Activated T-cell treated with anti-CD3 and anti-CD28 coated beads for 48 hours (primary cell): ENCODE measurements at regions not wholly inside any gene's neighbourhood (a gene's known extent, or its start where the extent isn't known, plus 50 kb on each side); places are given as distances from the start of the nearest gene placed in this dataset.
A peak's percentile ranks its signal among the peaks of the same experiment; 100 is the strongest.

Source experiments
- DNase-seq: peaks from one replicate; pipeline ENCODE4 v3.0.0-alpha.2; 2020; ENCODE audit warnings: low read depth

- no peak for DNase-seq
Observed at GRCh38 chr20:21836346-21836745, 130.9 kb downstream of the PAX1 start.

DNA sequence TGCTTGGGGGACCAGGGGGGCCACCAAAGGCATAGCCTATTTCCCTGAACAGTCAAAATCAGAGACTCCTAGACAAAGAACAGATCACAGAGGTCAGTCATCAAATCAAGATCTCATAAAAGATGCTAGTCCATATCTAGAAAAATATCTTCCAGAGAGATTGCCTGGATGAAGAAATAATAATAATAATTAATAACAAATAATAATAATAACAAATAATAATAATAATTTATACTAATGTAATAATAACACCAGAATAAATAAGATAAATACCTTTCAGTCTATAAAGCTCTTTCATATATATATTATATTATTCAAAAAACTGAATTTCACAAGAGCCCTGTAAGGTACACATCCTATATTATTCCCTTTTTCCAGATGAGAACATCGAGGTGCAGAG, 129.6 kb downstream of the PAX1 start:
- no peak for DNase-seq

- DNase-seq = no peak
Observed at GRCh38 chr20:21832442-21833385, 127.2 kb downstream of the PAX1 start.

DNA sequence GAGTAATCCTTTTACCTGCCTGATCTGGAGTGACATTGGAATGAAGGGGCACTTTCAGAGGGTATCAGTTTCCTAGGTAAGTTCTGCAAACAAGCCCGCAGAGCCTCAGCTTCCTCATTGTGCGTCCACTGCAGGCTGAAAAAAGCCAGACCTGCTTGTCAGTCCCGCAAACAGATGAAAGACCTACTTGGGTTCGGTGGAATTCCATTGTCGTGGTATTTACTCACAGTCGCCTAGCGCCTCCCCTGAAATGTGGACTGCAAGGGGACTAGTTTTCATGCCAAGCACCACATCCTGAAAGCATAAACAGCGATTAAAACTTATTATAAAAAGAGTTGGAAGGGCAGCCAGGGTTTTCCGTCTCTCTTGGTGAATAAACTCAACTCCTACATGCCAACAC, 121.5 kb downstream of the PAX1 start:
- DNase-seq = no peak

GRCh38 chr20:21821358-21821757, 115.9 kb downstream of the PAX1 start:
- no peak for DNase-seq

DNA sequence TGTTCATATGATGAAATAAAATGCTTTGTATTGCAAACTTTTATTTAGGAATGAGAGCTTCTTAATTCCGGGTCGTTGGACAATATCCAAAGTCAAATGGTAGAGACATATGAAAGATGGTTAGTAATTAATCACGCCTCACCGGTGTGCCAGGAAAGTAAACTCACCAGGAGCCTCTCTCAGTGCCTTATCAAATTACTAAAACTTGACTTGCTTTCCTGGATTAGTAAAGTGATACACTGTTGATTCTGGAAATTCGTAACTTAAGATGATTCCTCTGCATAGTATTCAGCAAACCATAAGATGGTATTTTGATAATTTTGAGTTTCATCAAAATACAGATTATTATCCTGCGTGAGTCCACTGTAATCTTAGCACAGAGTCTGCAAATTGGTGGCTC, 115.2 kb downstream of the PAX1 start:
- no peak for DNase-seq

- DNase-seq = no peak
Observed at GRCh38 chr20:21820045-21820444, 114.6 kb downstream of the PAX1 start.

- DNase-seq = no peak
Observed at GRCh38 chr20:21812379-21812778, 106.9 kb downstream of the PAX1 start.

DNA sequence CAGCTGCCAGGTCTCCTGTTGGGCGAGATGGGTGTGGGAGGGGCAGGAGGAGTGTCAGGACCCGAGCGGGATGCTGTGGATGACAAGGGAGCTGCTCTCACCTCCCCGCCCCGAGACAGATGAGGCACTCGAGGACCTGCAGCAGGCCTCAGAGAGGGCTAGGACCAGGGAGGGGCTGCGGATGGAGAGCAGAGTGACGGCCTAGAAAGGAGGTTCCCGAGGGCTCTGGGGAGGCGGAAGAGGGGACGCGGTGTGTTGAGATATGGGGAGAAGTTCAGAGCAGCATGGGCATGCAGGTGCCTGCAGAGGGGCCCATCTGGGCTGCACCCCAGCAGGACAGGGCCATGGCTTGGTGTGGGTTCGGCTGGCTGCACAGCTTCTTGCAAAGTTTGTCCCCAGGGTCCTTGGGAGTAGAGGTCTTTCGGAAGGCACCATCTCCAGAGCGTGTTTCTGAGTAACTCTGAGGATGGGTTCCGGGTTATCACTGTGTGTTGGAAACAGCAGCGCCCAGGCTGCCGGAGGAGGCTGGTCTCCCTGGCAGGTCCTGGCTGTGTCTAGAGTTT, 104.6 kb downstream of the PAX1 start:
- DNase-seq = no peak

- DNase-seq = peak; percentile 30
Observed at GRCh38 chr20:21808863-21809664, 103.6 kb downstream of the PAX1 start.

- DNase-seq = no peak
Observed at GRCh38 chr20:21808139-21808538, 102.7 kb downstream of the PAX1 start.

- DNase-seq = no peak
Observed at GRCh38 chr20:21804802-21805201, 99.3 kb downstream of the PAX1 start.

DNA sequence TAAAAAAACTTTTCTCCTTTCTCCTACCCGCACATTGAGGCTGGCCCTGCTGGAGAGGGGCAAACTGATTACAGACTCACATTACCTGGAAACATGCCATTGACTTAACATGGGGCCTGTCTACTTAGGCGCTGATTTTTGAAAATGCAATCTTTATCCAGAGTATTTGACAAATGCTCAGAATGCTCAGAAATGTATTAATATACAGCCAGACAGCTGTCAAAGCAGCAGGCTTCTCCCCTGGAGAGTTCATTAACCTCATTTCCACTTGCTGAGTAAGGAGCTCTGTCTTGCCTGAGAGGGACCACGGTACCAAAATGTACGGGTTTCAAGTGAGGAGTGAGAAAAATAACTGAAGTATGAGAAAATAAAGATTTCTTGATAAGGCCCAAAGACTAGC, 95.7 kb downstream of the PAX1 start:
- no peak for DNase-seq

- DNase-seq = no peak
Observed at GRCh38 chr20:21798384-21798783, 92.9 kb downstream of the PAX1 start.

DNA sequence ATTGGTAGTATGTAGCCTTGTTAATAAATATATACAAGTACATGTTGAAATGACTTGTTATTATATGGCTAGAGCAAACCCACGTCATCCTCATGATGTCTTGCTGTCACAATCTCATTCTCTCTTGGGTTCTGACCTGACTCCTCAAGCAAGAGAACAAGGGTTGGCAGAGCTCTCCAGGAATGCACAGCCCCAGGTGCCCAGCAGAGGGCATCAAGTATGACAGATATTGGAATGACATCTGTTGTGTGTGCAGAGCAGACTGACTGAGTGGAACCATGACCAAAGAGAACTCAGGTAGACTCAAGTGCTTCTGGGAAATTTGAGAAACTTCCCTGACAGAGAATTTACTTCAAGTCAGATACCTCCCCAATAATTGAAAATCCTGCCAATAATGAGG, 90.6 kb downstream of the PAX1 start:
- no peak for DNase-seq

DNA sequence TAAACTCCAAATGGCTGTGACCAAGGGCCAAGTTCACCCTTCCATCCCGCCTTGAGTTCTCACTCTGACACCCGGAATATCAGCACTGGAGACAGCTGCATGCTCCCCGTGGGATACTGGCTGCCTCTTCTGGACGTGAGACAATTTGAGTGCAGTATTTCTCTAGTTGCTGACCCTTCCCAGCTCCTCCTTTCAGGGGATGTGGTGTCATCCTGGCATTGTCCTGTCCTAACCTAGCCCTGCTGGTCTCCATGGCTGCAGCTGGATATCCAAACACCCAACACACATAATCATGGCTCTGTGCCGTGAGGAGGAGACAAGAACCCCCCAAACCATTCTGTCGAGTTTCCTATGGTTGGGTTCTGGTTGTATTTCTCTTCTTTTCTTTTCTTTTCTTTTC, 82.6 kb downstream of the PAX1 start:
- DNase-seq = no peak

GRCh38 chr20:21781446-21782075, 76.1 kb downstream of the PAX1 start:
- no peak for DNase-seq

GRCh38 chr20:21780528-21780927, 75.1 kb downstream of the PAX1 start:
- no peak for DNase-seq
